ENCODE measurements at regions not wholly inside any gene's neighbourhood (a gene's known extent, or its start where the extent isn't known, plus 50 kb on each side); places are given as distances from the start of the nearest gene placed in this dataset.

DNA sequence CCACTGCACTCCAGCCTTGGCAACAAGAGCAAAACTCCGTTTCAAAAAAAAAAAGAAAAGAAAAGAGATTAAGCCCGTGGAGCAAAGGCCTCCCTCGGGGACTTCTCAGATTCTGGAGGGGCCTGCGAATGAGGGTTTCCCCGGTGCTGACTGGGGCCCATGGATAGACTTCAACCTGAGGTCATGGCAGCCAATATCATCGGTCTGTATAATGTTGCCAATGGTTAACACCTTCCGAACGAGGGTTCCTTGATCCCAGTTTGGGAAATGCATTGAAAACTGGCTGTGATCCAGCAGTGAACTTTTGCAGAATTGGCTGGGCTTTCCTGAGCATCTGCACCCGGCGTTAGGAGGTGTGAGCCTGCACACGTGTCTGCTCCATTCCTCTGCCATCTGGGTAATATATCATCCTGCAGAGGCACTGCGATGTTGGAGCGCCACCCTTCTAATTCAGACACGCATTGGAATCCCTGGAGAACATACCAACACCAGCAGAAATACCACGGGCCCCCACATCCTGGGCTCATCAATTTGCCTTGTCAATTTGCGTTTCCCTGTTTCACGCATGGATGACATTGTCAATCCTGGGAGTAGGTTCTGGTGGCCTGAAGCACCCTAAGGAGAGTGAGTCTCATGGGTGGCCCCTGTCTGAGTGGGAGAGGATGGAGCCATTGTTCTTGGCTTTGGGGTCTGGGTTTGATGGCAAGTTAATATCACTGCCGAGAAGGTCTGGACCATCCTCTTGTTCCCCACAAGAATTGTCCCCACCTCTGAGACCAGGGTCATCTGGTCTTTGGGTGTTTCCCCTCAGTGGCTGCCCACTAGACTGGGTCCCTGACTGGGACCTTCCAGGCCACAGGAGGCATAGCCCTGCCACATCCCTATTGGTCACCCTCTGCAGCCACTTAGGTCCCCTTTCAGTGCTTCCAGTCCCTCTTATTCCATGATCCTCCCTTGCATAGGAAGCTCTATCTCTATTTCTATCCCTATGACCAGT is 441.0 kb downstream of the PTPRU start:
- H3K9me3 Mint-ChIP-seq (ENCODE audit: unreplicated experiment) = peaks cover 3% of the 10 kb centered on the region
- H3K4me1 ChIP-seq (ENCODE audit: insufficient read depth, low read length) = peaks cover 4% of the 10 kb centered on the region
- no peaks in the 10 kb centered on the region for H3K9me3 ChIP-seq (ENCODE audit: insufficient read depth, low read depth, low read length)
- no peak for FAIRE-seq
- H3K27me3 Mint-ChIP-seq (ENCODE audit: low read depth, unreplicated experiment) = no peaks in the 10 kb centered on the region
- H3K27ac ChIP-seq (ENCODE audit: low read depth, low read length) = no peak overlapping the region
- H3K4me3 Mint-ChIP-seq (ENCODE audit: unreplicated experiment) = no peak overlapping the region
- H2AFZ ChIP-seq (ENCODE audit: low read depth, low read length) = no peak overlapping the region
- H3K4me2 ChIP-seq (ENCODE audit: low read length) = no peak overlapping the region
- H3K4me1 Mint-ChIP-seq (ENCODE audit: low read depth, unreplicated experiment) = no peaks in the 10 kb centered on the region
- TF ChIP-seq EZH2 (IDR thresholded peaks at IDR 0.05; ENCODE audit: insufficient read depth, low read length) (no peak), CTCF (IDR thresholded peaks at IDR 0.05; ENCODE audit: insufficient read depth, low read depth, low read length) (no peak)
- H3K36me3 ChIP-seq (ENCODE audit: insufficient read depth, low read length) = no peaks in the 10 kb centered on the region
- DNase-seq (ENCODE audit: low read depth) = no peak
- H3K4me3 ChIP-seq (ENCODE audit: insufficient read depth, low read depth, low read length) = no peak overlapping the region
- H3K27me3 ChIP-seq (ENCODE audit: insufficient read depth, low read length) = no peaks in the 10 kb centered on the region
- no peak overlapping the region for H3K9ac ChIP-seq (ENCODE audit: low read length)
- no peaks in the 10 kb centered on the region for H3K79me2 ChIP-seq (ENCODE audit: insufficient read depth, low read length)
- H3K36me3 Mint-ChIP-seq (ENCODE audit: low read depth, unreplicated experiment) = no peaks in the 10 kb centered on the region
- no peak overlapping the region for H3K27ac Mint-ChIP-seq (ENCODE audit: unreplicated experiment)
- no peaks in the 10 kb centered on the region for H4K20me1 ChIP-seq (ENCODE audit: insufficient read depth, low read length)

DNA sequence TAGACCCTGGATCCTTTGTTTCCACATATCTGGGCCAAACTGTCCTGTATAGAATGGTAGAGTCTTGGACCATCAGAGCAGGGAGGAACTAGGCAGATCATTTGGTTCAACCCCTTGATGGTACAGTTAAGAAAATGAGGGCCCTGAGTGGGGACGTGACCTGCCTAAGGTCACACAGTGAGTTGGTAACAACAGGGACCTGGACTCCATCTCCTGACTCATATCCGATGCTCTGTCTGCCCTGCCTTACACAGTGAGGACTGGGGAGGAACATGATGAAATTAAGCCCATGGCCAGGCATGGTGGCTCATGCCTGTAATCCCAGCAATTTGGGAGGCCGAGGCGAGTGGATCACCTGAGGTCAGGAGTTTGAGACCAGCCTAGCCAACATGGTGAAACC is 440.2 kb downstream of the PTPRU start:
- Histone ChIP-seq H3K4me3 (ENCODE audit: insufficient read depth, low read depth, low read length) (no peak overlapping the region), H3K27ac (ENCODE audit: low read depth, low read length) (no peak overlapping the region), H3K4me1 (ENCODE audit: insufficient read depth, low read length) (peaks cover 4% of the 10 kb centered on the region), H3K27me3 (ENCODE audit: insufficient read depth, low read length) (no peaks in the 10 kb centered on the region), H4K20me1 (ENCODE audit: insufficient read depth, low read length) (no peaks in the 10 kb centered on the region), H3K9ac (ENCODE audit: low read length) (no peak overlapping the region), H2AFZ (ENCODE audit: low read depth, low read length) (no peak overlapping the region), H3K9me3 (ENCODE audit: insufficient read depth, low read depth, low read length) (no peaks in the 10 kb centered on the region), H3K4me2 (ENCODE audit: low read length) (no peak overlapping the region), H3K36me3 (ENCODE audit: insufficient read depth, low read length) (no peaks in the 10 kb centered on the region), H3K79me2 (ENCODE audit: insufficient read depth, low read length) (no peaks in the 10 kb centered on the region)
- DNase-seq (ENCODE audit: low read depth) = no peak
- Mint-ChIP-seq H3K27me3 (ENCODE audit: low read depth, unreplicated experiment) (no peaks in the 10 kb centered on the region), H3K4me3 (ENCODE audit: unreplicated experiment) (no peak overlapping the region), H3K4me1 (ENCODE audit: low read depth, unreplicated experiment) (no peaks in the 10 kb centered on the region), H3K27ac (ENCODE audit: unreplicated experiment) (no peak overlapping the region), H3K9me3 (ENCODE audit: unreplicated experiment) (peaks cover 3% of the 10 kb centered on the region), H3K36me3 (ENCODE audit: low read depth, unreplicated experiment) (no peaks in the 10 kb centered on the region)
- FAIRE-seq = no peak
- TF ChIP-seq EZH2 (IDR thresholded peaks at IDR 0.05; ENCODE audit: insufficient read depth, low read length) (no peak), CTCF (IDR thresholded peaks at IDR 0.05; ENCODE audit: insufficient read depth, low read depth, low read length) (no peak)
